CD1c-positive myeloid dendritic cell (primary cell): ENCODE measurements at regions not wholly inside any gene's neighbourhood (a gene's known extent, or its start where the extent isn't known, plus 50 kb on each side); places are given as distances from the start of the nearest gene placed in this dataset.
"Not testable (repeated sequence)": the region's sequence is repeated elsewhere in the genome, so short reads cannot be mapped to it uniquely, and the experiment has no call there.

Experiments used
- DNase-seq: peaks from one replicate; pipeline ENCODE4 v3.0.0-alpha.2; 2016; ENCODE audit errors: extremely low spot score

DNA sequence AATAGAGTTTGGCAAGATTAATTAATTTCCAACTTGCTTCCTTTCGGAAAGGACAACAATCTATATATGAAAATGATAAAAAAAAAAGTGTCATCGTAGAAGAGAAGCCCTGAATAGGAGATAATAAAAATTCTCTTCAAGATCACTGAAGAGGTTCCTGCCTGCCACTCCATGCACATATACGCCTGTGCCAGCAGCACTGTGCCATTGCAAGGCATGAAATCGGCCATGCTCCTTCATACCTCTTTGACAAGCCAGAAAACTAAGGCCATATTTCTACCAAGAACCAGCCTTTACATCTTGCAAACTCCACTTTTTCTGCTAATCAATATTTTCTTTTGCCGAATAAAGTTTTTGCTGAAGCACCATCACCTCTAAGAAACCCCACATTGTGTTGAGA, 365.5 kb downstream of the CXXC4 start:
- DNase-seq: no peak

DNA sequence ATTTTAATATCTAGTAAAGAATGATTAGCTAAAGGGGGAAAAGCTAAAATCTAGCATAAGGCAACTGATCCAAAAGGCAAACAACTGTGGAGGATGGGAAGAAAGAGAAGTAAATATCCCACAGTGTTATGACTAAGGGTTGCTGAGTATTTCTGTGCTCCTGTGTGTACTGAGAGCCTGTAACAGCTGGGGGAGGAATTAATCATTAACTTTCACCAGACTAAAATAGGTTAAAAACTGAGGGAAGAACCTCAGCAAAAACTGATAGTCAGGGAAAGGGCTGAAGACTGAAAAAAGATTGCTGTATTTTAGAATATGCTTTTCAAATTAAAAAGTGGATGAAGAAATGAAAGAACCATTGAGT, 365.9 kb downstream of the CXXC4 start:
- no peak for DNase-seq

DNA sequence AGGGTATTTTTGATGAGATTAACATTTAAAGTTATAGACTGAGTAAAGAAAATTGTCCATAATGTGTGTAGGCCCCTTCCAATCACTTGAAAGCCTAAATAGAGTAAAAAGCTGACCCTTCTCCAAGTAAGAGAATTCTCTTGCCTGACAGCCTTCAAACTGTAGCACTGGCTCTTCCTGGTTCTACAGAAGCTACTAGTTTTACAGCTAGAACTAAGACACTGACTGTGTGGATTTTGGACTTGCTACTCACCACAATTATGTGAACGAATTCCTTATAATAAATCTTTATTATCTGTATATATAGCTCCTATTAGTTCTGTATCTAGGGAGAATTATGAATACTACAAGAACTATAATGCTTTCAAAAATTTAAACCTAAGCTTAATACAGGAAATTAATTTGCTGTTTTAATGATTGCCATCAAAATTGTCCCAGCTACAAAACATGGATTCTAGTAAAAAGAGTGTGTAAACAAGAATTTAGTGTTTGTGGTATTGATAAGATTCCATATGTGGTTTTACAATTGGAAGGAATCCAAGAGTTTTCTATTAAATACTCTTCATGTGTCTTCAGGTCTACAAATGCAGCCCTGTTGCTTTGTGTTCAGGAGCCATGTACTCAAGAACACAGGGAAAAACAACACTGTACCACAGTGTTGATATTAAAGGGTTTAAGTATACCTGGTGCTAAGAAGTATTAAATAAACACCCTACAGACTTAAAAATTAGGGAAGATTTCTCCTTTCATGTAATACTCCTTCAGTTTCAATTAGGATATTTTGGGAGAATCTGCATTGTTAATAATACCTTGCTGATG, 366.5 kb downstream of the CXXC4 start:
- no peak for DNase-seq

DNA sequence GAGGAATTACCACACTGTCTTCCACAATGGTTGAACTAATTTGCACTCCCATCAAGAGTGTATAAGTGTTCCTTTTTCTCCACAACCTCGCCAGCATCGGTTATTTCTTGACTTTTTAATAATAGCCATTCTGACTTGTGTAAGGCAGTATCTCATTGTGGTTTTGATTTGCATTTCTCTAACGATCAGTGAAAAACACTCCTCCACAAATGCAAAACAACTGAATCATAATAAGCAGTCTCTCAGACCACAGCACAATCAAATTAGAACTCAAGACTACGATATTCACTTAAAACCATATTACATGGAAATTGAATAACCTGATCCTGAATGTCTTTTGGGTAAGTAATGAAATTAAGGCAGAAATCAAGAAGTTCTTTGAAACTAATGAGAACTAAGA, 371.7 kb downstream of the CXXC4 start:
- no peak for DNase-seq

DNA sequence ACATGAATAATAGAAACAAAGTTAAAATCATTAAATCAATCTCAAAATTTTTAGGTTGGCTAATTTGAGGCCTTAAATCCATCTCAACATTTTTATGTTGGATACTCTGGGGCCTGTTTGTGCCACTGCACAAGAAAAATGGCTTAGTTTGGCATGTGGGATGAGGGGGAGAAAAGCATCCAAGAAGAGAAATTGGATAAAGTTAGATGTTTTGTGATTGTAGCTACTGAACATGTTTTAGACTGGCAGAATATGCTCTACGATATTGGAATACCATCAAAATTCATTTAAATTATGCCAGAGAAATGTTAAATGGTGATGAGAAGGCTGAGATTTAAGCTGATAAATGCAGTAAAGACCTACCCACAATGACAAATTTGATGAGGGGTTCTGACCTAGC, 376.9 kb downstream of the CXXC4 start:
- DNase-seq: no peak

DNA sequence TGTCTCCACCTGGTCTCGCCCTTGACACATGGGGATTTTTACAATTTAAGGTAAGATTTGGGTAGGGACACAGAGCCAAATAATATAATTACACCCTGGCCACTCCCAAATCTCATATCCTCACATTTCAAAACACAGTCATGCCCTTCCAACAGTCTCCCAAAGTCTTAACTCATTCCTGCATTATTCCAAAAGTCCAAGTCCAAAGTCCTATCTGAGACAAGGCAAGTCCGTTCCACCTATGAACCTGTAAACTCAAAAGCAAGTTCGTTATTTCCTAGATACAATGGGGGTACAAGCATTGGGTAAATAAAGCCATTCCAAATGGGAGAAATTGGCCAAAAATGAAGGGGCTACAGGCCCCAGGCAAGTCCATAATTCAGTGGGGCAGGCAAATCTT, 380.8 kb downstream of the CXXC4 start:
- DNase-seq: no peak

DNA sequence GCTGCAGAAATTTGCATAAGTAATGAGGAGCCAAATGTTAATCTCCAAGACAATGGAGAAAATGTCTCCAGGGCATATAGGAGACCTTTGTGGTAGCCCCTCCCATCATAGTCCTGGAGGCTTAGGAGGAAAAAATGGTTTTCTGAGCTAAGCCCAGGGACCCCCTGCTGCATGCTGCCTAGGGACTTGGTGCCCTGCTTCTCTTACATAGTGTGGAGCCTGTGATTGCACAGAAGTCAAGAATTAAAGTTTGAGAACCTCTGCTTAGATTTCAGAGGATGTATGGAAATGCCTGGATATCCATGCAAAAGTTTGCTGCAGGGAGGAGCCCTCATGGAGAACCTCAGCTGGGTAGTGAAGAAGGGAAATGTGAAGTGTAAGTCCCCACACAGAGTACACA, 379.4 kb upstream of the TACR3 start:
- DNase-seq: no peak

DNA sequence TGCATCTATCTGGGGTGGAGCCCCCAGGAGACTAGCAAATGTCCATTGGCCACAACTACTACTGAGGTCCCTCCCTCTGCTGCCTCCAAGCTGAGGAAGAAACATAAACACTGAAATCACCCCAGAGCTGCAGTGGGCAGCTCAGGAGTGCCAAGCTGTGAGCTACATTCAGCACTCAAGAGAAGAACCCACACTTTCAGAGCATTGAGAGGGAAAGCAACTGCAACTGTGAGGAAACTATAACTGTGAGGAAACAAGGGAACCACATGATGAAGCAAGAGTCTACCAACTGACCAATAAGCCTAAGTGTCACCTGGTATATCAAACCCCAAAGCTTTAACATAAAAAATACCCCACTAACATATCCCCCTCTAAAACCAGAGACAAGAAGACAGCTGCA, 373.5 kb upstream of the TACR3 start:
- no peak for DNase-seq

DNA sequence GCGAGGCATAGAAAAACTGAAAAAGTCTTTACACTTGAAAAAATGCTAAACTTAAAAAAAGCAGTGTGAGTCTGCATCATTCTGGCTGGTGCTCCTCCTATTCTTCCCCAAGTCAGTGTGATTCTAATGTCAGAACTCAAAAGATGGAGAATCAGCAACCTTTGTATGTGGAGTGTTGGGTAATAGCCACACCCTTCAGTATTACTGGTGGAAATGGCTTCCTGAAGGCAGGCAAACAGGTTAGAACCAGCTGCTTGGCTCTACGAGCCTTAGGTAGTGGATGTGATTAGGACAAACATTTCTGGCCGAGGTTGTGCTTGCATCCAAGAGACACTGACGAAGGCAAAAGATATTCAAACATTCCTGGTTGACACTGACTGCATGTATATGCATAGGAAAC, 353.4 kb upstream of the TACR3 start:
- no peak for DNase-seq

DNA sequence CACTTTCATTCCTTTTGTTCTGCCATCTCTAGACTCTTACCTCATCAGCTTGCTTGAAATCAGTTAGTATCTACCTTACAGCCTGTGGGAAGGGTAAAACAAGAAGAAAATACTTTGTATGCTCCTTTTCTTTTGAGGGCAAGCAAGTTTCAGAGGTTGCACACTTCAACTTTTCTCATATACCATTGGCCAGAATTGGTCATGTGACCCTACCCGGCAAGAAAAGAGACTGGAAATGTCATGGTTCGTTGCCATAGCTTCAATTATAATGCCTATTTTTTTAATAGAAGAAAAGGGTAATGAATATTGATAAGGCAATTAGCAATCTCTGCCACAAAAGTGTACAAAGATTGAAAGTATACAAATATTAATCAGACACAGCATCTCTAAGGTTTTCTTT, 346.7 kb upstream of the TACR3 start:
- no peak for DNase-seq

DNA sequence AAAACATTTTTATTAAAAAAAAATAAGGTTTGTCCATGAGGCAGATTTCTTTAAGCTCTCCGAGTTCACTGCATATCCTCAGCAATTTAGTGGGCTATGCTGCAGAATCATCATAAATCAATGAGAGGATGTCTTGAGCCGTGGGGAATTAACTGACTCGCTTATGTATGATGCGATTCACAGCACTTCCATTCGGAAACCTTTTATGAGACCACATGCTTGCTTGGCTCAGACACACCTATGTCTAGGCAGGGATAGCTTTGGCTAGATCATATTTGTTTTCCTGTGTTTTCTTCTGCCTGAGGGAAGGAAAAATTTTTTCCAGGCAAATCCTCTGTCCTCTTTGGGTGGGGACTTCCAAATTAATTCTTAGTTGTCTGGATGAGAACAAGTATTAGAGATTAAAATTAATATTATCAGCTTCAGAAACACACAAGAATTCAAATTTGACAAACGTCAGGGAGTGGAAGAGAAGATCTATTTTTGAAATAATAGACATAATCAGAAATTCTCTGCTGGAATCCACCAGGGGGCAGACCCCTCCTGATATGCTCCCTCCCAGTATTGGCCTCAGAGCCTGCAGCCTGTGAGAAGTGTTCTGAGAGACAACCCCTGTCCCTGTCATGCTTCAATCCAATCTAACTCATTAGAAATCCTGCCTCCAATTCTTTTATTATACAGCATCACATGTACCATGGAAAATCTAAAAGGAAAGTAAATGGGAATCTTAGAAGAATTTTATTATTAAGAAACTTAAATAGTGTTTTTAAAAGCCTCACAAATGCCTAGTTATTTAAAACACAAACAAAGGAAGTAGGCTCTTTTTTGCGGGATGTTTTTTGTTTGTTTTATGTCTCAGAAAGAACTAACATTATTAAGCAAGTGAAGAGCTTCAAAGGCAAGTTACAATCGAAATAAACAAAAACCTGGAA, 345.1 kb upstream of the TACR3 start:
- peak; percentile 5 for DNase-seq

DNA sequence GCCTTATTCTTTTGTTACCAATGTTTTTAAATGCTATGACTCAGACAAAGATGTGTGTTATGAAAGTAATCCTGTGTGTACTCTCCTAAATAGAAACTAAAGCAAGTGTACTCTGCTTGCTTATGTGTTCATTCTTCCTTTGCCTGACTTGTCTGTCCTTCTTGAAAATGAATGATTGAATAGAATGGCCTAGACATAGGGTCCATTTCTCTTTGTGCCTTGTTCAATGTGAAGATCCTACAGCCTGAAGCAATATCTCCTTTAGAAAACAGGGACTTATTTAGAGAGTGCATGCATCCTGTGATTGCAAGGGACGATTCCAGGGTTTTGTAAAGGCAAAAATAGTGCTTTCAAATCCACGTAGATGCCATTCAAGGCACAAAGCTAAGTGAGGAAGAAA, 343.6 kb upstream of the TACR3 start:
- no peak for DNase-seq

DNA sequence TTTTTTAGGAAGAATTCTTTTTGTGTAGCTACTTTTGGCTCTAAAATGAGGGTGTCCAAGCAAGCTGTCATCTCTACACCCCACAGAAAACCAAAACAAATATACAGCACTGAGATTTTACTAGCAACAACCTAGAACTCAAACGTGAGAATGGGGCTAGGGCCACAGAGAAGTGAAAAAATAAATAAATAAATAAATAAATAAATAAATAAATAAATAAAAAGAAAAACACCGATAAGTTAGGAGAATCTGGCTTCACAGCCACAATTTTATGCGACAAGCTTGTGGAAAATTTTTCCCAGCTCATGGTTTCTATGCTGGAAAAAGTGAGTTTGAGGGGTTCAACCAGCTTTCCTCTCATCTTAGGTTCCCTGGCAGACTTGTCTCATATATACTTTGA, 324.6 kb upstream of the TACR3 start:
- DNase-seq: no peak

DNA sequence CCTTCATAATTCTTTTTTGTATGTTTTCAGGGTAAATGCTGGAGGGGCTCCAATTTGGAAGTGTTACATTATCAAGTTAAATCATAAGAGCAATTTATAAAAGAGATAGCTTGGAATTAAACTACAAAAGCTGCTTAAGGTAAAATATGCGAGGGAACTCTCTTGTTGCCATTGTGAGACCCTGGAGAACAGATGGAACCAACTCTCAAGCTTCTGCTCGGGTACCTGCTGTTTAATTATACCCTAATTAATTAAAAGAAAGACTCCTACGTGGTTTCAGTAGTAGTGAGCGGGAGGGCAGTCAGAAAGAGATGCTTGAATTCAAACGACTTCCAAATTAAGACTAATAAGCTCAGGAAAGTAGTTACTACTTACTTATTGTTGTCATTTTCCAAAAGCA, 313.1 kb upstream of the TACR3 start:
- DNase-seq: no peak

DNA sequence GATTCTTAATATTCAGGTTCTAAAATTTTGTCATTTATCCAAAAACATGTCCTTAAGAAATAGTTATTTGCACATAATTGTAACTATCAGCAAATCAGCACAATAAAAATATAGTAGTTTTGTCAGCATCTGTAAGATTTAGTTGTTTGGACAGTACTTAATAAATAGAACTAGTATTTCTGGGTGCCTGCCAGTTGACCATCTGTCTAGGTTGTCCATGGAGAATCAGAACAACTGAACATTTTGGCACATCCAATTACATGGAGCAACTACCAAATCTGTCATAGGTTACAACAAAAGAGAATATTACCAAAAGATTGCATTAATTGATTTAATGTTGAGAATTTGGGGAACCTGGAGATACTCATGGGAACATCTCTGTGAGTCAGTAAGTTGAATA, 305.5 kb upstream of the TACR3 start:
- DNase-seq: no peak

DNA sequence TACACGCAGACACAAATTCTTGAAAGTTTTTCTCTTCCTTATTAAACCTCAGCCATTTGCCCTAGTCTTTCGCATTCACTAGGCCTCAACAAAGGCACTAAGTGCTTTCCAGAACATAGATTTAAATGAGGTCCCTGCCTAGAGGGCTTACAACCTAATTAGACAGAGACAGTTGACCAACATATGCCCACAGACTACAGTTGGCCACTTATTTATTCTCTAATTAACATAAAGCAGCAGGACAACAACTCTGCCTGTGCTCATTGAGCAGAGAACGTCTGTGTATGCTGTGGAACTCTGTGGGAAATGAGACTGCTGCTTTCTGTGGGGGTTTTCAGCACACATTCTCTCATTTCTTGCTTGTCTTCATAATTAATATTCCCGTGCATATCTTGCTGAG, 303.0 kb upstream of the TACR3 start:
- no peak for DNase-seq

DNA sequence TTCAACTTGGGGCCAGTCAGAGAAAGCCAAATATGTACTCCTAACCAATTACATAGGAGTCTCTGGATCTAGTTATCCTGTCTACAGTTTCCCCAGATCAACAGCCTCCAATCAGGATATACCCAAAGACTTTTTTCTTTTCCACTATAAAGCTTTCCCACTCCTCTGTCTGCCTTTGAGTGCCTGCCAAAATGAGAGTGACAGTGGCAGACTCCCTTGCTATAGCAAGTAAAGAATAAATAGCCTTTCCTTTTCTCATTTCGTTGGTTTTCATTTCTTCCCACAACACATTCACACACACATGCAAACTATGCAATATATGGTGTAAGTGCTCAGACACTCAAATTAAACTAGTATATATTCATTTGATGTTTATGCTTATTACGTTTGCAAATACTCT, 302.4 kb upstream of the TACR3 start:
- no peak for DNase-seq

DNA sequence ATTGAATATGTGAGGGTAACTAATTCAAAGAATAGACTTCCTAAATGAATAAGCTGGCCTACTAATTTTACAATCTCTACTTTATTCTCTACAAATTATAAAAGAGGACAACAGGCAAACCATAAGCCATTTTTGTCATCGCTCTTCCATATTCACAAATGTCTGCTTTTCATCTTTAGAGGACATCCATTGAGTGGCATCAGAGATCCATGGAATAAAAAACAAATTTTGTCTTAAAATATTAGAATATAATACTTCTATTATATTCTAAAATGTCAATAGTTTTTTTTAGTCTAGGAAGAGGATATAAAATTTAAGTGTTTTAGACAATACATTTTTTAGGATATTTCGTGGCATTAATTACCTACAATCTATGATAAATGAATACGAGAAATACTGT, 300.9 kb upstream of the TACR3 start:
- no peak for DNase-seq

DNA sequence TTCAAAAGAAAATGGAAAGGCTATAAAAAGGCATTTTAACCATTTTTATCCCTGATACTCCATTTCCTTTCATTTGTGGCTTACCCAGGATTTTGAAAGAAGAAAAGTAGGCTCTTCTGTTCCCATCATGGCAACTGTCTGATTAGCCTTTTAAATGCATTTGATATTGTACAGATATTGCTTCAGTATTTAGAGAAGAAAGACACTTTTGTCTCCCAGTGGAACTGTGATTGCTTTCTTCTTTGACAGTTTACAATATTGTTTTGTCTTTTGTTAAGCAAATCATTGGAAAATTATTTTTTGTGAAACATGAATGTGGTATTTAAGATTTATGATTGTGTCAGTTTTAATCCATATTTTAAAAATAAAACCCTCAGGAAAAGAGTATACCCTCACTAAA, 297.4 kb upstream of the TACR3 start:
- no peak for DNase-seq

DNA sequence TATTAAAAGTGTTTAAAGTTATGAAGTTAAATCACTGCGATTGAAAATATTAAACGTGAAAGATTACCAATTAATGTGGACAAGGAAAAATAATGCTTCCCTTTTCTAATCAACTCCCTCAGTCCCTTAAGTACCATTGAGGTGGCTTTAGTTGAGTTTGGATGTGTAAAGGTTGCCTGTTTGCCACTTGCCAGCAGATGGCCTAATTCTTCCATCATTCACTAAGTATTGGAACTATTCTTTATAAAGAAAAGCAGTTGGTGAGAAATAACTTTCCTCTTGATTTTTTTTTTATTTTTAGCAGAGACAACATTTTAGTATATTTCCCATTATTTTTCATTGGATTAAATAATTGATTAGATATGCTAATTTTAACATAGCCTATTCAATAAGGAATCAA, 295.9 kb upstream of the TACR3 start:
- DNase-seq: no peak

DNA sequence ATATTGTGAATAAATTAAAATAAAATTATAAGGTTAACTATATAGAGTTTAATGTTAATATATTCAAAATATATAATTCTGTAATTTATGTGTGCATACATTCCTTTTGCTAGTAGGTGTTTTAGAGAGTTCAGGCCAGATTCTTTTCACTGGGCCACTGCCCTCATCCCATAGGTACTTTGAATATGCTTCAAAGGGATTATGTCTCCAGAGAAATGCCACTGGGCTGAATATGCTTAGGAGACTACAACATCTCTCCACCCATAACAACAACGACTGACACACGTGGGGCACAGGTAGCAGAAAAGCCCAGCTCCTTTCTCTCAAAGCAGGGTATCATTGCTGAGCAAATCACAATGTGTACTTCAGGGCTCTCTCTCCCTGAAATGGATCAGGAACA, 290.9 kb upstream of the TACR3 start:
- DNase-seq: no peak

DNA sequence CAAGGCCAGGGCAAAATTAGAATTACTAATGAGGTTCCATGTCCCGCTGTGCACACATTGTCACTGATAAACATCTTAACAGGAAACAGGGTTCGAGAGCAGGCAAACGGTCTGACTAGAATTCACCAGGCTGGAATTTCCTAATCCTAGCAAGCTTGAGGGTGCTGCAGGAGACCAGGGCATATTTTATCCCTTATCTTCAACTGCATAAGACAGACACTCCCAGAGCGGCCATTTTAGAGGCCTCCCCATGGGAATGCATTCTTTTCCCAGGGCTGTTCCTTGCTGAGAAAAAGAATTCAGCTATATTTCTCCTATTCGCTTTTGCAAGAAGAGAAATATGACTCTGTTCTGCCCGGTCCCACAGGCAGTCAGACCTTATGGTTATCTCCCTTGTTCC, 282.5 kb upstream of the TACR3 start:
- not testable (repeated sequence) for DNase-seq

DNA sequence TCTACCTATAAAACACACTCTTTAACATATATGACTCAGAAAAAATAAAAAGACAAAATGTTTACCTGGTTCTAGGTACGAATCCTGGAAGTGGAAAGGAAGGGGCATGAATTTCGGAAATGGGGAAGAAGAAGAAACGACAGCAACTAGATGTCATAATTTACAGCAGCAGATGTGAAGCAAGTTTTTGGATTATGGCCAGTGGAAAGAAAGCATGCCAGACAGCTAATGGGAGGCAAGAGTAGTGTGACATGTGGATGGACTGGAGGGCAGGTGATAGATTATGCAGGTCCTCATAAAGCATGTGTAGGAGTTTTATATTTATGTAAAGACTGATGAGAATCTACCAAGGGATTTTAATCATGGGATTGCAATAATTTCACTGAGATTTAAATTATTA, 279.0 kb upstream of the TACR3 start:
- DNase-seq: no peak
